HG03135 (cell line): ENCODE measurements at regions not wholly inside any gene's neighbourhood (a gene's known extent, or its start where the extent isn't known, plus 50 kb on each side); places are given as distances from the start of the nearest gene placed in this dataset.
"Not testable (repeated sequence)": the region's sequence is repeated elsewhere in the genome, so short reads cannot be mapped to it uniquely, and the experiment has no call there.

Source experiments
- ATAC-seq: cut with Tn5 transposase; IDR thresholded peaks from one replicate; pipeline ENCODE4 v1.9.1; 2021; ENCODE audit warnings: mild to moderate bottlenecking, moderate library complexity; ENCODE audit not compliant: unreplicated experiment

DNA sequence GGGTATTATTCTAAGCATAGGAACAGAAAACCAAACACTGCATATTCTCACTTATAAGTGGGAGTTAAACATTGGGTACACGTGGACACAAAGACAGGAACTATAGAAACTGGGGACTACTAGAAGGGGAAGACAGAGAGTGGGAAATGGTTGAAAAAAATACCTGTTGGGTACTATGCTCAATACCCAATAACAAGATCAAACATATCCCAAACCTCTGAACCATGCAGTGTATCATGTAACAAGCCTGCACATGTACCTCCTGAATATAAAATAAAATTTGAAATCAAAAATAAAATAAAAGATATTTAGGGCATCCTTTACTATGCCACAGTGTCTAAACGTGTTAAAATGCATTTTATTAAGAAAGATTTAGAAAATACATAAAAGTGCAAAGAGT, 221.0 kb upstream of the TFPI start:
- no peak for ATAC-seq

DNA sequence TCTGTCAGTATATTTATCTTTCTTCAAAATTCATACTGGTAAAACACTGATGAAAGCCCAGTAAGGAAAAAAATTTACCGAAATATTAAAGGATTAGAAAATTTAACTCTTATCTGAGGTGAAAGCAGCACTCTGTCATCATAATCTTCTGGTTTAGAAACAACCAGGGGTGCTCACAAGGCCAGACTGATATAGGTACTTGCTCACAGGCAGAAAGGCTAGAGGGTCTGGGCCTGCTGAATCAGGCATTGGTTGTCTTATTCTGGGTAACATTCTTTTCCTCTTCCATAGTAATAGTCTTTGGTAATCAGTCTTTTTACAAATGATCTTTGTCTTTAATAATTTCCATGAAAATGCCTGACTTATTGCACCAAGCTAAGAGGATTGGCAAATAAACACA, 221.4 kb upstream of the TFPI start:
- no peak for ATAC-seq

DNA sequence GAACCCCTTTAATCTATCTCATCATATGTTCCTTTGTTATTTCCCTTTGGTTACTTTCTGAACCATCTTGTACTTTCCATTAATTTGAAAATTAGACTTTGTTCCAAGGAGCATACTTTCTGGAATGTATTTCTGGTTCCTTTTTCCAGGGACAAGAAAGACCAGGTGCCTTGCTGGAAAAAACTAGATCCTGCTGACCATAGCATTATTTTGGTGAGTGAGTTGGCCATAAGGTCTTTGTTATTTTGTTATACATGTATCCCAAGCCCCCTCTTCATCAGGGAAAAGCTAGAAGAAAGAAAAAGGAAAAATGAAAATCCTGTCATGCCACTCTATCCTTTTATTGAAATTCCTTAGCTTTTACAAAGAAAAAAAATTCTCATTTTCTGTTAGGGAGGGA, 228.1 kb upstream of the TFPI start:
- ATAC-seq: no peak

DNA sequence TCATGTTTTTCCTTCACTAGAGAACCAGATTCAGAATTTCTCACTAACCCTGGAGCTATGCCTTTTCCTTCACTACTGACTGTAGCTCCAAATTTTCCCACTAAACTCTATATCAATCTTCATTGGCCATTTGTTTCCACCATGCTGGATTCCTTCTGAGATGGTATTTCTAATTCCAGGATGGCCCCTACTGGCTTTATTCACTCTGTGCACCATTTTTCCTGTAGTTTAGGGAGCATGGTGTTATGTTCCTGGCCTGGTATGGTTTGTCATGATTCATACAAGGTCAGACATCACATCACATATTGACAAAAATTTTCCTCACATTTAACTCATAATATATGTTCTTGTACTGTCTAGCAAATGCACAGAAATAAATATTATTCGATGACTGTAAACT, 229.2 kb upstream of the TFPI start:
- no peak for ATAC-seq

DNA sequence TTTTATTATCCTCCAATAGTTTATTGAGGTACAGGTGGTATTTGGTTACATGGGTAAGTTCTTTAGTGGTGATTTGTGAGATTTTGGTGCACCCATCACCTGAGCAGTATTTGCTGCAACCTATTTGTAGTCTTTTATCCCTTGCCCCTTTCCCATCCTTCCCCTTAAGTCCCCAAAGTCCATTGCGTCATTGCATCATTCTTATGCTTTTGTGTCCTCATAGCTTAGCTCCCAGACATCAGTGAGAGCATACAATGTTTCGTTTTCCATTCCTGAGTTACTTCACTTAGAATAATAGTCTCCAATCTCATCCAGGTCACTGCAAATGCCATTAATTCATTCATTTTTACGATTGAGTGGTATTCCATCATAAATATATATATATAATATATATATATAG, 229.9 kb upstream of the TFPI start:
- not testable (repeated sequence) for ATAC-seq

DNA sequence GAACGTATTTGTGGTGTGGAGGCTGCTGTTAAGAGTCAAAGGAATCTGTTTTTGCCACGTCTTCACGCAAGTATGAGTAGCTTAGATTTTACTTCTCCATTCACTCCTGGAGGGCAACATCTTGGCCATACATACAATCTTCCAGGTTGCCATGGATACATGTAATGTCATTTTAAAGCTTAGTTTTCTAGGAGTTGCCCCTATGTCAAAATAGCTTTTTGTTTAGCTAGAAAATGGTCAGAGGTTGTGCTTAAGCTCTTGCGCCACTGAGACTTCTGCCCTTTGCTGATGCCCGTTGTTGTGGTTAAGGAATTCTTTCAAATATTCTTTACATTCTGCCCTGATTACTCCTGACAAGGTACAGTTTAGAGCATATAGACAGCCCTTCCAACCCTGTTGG, 245.4 kb upstream of the TFPI start:
- ATAC-seq: no peak

DNA sequence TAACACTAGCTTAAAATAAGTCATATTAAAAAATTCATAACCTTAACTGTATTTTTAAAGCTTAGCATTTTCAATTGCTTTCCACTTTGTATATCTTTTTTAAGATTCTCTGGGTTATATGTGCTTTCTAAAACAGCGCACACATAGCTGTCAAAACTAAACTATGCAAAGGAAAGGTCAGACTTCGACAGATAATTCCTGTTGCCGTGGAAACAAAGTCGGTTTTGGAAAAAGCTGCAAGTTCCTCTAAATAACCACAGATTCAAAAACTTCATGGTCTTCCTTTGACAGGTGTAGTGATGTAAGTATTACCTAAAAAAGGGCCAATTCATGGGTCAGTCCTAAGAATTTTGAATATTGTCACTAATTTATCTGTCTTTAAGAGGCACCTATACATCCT, 249.6 kb upstream of the TFPI start:
- ATAC-seq: no peak

DNA sequence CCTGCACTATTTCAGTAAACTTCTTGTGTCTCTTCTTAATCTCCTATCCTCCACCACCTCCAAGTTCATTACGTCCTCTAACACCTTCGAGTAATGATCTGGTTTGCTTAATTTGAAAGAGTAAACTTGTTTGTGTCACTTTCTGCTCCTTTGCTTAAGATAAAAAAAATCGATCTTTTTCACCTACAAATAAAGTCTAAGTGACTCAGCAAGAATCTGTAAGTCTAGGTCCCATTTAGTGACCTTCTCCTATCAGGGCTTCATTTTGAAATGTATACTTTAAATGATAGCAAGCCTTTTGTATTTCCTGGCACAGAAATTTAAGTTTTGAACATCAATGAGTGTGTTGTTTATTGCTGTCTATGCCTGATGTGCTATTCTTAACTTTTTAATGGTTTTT, 260.9 kb upstream of the TFPI start:
- ATAC-seq: no peak

DNA sequence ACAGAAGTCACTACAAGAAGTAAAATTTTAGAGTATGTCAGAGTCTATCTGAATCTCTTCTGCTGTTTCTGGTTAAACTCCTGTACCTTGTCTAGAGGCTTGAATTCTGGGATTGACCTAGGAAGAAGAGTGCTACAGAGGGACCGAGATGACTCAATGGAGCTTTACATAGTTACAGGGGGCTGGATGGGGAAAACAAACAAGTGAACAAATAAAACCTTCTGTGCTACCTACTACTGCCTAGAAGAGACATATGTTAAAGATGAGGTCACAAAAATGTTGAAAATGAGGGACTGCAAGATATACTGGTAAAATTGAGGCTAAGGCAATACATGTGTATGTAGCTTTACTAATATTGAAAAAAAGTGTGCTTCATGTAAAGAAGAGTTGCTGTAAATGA, 265.4 kb upstream of the TFPI start:
- ATAC-seq: no peak

DNA sequence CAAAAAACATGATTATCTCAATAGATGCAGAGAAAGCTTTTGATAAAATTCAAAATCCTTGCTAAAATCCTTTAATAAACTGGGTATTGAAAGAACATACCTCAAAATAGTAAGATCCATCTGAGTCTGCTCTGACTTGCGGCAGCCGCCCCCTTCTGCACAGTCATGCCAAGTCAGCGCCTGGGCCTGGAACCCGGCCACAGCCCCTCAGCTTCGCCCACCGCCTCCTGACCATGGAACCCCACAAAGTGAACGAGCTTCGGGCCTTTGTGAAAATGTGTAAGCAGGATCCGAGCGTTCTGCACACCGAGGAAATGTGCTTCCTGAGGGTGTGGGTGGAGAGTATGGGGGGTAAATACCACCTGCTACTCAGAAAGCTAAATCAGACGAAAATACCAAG, 270.9 kb upstream of the TFPI start:
- ATAC-seq: no peak

DNA sequence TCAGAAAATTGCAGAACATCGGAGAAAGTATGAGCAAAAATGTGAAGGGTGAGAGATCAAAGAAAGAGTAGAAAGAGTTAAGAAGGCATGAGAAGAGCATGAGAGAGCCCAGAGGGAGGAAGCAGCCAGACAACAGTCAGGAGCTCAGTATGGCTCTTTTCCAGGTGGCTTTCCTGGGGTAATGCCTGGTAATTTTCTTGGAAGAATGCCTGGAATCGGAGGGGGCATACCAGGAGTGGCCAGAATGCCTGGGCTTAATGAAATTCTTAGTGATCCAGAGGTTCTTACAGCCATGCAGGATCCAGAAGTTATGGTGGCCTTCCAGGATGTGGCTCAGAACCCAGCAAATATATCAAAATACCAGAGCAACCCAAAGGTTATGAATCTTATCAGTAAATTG, 271.8 kb upstream of the TFPI start:
- ATAC-seq: no peak

DNA sequence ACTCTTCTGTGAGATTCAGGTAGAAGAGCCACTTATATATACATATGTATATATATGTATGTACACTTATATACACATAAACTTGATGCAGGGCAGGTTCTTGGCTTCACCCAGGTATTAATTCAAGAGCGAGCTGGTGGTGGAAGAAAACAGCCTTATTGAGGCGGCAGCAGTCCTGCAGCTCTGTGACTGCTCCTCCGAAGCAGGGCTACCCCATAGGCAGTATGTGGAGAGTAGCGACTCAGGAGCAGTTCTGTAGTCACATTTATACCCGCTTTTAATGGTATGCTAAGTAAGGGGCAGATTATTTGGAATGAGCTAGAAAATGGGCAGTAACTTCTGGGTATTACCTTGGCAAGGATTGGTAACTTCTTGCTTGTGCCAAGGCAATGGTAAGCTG, 280.6 kb upstream of the TFPI start:
- ATAC-seq: no peak

DNA sequence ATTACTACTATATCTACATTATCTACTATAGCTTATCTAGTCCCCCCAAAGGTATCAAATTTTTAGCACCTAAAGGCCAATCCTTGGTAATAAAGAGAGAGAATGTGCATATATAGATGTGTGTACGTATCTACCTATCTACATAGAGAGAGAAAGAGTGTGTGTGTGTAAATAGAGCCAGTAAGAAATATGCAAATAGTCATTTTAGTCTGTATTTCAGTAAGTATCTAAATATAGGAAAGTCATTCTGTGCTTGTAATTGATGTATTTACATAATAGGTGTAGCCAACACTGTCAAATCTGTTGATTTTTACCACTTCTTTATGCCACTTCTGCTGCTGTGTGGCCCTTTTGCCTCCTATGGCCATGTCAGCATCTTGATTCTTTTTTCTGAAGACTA, 284.5 kb upstream of the TFPI start:
- ATAC-seq: no peak

DNA sequence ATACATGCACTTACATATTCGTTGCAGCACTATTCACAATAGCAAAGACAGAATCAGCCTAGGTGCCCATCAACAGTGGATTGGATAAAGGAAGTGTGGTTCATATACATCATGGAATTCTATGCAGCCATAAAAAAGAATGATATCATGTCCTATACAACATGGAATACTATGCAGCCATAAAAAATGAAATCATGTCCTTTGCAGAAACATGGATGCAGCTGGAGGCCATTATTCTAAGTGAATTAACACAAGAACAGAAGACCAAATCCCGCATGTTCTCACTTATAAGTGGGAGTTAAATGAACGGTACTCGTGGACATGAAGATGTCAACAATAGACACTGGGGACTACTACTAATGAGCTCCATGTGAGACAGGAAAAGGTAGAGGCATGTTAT, 288.1 kb upstream of the TFPI start:
- ATAC-seq: no peak

DNA sequence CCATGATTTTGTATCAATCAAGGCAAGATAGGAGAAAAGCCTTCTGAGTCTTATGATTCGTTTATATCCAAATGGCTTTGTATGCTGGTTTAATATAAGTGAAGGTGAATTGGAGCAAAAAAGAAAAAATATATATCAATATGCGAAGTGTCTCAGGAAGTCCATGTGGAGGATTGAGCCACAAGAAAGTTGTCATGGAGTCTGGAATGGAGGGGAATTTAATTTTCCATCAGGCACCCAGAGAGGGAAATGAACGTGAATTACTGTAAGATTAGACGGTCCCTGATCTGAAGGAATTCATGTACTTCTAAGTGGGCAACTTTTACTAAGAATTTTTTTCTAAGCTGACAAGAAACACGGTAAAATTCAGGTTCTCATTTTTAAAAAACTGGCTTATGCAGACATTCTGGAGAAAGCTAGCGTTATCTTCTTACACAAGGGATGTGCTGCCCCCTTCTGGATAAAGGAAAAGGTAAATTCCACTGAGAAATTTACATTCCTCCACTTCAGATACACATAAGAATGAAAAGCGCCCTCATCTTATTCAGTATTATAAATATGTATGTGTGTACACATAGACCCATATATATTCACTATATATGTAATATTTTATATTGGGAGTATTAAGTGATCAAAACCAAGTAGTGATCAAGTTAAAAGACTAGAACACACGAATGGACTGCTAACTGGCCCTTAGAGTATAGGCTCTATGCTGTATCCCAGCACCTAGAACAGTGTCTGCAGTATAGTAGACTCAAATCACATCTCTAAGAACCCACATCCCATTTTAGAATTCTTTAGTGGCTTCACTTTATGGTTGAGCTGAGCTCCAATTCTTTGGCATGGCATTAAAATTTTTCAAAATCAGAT, 289.0 kb upstream of the TFPI start:
- no peak for ATAC-seq

DNA sequence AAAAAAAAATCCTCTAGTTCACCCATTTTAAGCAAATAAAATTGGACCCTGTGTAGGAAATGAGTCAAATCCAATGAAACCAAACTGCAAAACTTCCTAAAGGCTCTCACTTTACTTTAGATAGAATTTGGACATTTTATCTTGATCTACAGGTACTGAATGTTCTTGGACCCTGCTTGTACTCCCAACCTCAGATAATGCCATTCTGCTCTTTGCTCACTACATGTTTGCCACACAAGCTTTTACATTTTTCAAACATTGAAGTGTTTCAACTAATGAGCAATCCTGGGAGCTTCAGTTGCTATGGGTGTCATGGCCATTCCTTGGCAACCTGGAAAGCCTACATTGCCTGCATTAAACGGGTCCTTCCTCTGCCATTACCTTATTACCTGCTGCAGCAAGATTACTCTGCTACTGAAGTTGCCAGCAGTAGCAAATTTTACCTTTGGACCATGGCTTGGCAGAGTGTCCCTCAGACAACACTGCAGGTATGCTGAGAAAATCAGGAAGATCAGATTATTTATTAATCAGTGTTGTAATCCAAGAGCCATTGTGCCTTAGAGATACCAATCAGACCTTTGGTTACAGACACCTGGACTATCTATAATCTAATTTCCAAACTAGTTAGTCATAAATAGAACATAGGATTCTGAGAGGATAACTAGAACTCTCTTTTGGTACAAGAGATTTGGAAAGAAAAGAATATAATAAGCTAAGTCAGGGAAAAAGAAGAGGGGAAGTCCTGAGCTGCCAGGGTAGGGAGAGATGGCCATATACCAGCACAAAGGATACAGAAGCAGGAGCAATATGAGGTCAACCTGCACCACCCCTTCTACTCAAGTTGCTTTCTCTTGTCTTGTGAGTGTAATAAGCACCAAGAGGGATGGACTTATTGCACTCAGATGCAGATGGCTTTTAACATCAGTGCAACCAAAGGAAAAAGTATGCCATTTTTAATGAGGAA, 293.3 kb upstream of the TFPI start:
- no peak for ATAC-seq

DNA sequence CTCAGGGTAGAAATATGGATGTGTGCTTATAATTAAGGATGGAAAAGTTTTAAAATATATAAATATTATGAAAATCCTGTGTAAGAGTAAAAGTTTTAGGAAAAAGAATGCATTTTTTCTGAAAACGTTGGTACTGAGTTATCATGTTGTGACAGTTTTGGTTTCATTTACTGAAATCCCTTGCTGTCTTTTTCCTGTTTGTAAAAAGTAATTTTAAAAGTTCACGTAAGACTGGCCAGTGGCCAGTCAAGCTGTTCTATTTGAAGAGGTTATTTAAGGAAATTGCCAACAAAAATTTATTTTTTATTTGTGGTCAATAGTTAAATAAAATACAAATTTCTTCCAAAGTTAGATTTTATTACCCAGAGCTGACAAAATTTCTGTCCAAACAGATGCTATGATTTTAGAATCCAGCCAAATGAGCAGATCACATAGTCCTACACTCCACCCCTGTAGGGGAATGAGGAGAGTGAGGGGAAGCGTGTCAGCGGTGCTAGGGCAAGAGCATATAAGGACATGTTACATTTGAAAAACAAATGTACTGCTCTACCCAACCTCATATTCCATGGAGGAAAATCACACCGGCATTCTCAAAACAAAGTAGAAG, 297.8 kb upstream of the TFPI start:
- no peak for ATAC-seq

DNA sequence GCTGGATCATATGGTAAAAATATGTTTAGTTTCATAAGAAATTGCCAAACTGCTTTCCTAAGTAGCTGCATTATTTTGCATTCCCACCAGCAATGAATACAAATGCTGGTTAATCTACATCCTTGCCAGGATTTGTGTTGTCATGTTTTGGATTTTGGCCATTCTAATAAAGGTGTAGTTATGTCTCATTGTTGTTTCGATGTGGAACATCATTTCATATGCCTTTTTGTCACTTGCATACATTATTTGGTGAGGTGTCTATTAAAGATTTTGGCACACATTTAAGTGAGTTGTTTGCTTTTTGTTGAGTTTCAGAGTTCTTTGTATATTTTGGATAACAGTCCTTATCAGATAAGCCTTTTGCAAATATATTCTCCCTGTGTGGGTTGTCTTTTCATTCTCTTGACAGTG, 299.2 kb upstream of the TFPI start:
- ATAC-seq: no peak

DNA sequence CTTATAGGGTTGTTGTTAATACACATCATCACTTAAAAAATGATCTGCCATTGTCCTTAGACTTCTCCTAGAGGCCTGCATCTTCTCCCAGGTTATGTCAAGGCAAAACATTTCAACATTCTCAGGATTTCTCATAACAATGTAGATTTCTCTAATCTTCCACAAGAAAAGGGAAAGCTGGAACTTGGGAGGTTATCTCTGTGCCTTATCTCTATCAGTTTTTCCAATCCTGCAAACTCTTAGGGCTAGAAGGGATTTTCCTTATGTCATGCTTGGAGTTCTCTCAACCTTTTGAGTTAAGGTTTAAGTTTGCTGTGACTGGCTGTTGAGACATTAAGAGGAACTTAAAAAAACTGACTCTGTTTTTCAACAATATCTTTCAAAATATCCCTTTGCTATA, 300.6 kb upstream of the TFPI start:
- no peak for ATAC-seq

DNA sequence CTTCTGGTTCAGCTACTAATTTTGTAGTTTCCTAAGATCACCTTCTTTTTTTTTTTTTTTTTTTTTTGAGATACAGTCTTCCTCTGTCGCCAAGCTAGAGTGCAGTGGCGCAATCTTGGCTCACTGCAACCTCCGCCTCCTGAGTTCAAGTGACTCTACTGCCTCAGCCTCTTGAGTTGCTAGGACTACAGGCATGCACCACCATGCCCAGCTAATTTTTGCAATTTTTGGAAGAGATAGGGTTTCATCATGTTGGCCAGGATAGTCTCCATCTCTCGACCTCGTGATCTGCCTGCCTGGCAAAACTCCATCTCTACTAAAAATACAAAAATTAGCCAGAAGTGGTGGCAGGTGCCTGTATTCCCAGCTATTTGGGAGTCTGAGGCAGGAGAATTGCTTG, 301.5 kb upstream of the TFPI start:
- ATAC-seq: no peak

DNA sequence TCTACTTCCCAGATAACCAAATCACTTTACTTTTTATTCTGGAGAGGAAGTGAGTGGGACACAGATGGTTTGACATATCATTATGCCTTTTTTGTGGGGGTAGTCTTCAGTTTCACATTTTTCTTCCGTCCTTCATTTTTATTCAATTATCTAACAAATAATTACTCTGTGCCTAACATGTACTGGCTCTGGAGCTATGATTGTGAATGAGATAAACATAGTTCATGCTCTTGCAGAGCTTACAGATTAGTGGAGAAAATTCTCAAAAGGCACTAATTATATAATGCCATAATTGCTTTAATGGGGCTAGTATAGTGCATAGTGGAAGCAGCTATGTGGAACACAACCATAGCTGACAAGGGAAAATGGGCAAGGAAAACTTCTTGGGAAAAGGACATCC, 303.6 kb upstream of the TFPI start:
- ATAC-seq: no peak

DNA sequence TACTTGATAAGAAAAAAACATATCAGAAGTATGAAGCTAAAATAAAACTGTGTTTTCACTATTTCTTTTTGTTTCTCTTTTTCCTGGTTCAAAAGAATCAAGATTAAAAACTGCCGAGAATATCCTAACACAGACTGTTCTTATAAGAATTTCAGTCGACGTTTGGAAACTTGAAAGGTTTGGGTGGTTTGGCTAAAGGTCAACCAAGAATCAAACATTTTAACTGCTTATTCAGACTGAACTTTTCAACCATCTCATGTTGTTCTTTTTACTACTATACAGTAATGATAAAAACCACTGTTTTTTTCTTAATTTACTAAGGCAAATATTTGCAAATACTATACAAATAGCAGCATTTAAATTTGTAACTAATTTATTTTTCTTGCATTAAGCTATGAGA, 308.5 kb upstream of the TFPI start:
- no peak for ATAC-seq
